DMS53 treated with DMSO at 0.1 percent for 48 hours (cell line): ENCODE measurements at regions not wholly inside any gene's neighbourhood (a gene's known extent, or its start where the extent isn't known, plus 50 kb on each side); places are given as distances from the start of the nearest gene placed in this dataset.

Source experiments
- DNase-seq: peaks from one replicate; lab custom pipeline; 2025; ENCODE audit not compliant: unreplicated experiment; lab: John Stamatoyannopoulos, UW

DNA sequence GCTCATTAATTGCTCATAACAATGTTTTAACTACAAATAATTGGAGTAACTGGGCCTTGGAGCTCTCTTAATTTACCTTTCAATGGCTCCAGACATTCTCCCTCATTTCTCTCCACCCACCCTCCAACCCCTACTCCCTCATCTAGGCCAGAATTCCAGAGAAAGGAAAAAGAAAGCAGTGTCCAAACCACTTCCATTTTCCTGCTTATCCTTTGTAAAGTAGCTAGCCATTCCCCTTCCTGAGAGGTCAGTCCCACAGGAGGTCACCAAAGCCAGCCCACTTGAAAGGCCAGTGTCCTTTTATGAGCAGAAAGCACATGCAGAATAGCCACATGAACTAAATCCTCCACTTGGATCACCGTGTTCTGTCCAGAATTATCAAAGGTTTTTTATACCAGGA is 404.8 kb upstream of the FAT3 start:
- DNase-seq = no peak

DNA sequence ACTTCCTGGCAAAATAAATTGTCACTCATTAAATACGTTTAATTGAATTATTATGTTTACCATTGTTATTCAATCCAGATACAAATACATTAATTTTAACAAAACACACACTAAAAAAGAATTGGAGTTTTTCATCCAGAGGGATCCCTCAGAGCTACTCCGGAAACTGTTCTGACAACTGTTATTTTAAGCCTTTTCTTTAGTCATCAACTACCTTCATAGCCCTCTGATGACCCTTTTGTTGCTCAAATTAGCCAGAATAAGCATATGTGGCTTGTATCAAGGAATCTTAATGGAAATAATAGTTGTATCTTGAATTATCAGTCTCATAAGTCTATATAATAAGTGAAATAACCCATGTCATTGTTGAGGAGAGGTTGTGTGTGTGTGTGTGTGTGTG is 405.4 kb upstream of the FAT3 start:
- DNase-seq = no peak

DNA sequence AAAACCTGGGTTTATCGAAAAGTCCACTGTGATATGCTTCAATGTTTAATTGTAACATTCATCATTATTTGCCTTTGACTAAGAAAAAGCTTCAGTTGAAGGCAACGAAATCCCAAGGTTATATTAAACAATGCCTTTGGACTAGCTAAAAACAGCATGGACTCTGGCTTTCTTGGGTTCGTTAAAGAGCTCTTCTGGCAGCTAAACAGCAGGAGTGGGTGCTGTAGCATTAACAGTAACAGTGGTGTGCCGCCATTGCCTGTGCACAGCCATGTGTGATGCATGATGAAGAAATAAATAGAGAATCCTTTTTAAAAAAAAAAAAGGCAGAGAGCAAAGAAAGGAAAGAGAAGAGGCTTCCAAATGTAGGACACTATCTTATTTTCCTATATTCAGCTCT is 406.6 kb upstream of the FAT3 start:
- DNase-seq = no peak

DNA sequence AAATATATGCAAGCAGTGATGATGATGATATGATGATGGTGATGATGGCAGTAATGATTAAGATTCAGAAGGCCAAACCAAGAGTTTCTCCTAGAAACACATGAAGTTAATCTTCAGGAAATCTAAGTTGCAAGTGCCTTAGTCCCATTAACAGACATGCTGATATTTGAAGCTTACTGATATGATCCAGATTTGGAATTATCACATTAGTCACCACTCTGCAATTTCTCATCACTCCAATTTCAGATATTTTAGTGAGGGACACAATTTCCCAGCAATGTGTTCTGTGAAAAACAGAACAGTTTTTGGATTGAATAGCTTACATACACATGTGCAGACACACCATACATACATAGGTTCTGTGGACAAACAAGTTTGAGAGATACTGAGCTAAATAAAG is 411.4 kb upstream of the FAT3 start:
- no peak for DNase-seq

DNA sequence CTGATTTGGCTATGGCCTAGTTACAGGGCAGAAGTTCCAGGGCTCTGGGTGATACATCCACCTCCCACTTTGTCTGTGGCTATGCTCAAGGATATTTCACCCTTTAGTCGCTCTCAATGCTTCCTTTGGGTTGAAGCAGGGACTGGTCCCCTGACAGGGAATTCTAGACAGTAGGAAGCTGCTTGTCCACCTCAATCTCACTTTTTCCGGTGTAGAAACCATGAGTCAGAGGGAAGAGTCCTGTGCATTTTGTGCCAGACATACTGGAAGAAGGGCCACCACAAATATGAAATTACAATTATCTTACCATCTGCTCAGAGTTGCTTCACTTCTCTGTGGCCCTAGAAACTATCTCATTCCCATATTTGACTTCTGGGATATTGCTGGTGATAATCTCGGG is 413.7 kb upstream of the FAT3 start:
- no peak for DNase-seq

DNA sequence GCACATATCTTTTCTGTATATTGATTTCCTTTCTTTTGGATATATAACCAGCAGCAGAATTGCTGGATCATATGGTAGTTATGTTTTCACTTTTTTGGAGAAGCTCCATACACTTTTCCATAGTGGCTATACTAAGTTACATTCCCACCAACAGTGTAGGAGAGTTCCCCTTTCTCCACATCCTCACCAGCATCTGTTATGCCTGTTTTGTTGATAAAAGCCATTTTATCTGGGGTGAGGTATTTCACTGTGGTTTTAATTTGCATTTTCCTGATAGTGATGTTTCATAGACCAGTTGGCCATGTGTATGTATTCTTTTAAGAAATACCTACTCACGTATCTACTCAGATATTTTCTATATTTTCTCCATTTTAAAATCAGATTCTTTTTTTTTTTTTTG is 419.3 kb upstream of the FAT3 start:
- no peak for DNase-seq

DNA sequence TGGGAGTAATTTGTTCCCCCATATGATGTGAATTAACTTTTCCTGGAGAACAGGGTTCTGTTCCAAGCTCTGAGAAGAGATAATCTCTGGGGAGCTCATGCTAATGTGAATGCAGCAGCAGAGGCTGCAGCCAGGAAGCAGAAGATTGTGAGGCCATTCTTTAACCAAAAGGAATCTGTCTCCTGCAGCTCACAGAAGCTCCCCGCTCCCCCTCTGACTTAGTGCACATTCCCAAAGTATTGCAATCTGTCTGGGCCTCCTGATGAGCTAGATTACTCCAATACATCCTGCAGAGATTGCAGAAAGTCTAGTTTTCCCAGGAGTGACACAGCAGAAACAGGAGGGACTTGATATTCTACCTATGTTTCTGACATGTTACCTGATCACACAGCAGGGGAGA is 420.6 kb upstream of the FAT3 start:
- DNase-seq = no peak

DNA sequence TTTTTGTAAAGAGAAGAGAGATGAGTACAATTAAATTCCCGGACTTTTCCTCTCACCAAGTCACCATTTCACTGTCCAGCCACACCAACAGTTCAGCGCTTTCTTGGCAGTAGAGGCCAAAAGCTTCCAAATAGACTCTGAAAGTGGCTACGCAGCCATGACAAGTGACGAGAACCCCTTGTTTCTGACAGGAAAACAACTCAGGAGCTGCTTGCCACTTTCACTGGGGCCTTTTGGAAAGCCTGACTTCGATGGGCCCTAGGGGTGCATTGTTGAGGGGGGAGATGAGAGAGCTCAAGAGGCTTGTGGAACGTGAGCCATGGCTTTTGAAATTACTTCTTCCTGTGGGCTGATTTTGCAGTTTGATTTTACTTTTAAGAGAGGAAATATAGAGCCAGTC is 422.1 kb upstream of the FAT3 start:
- no peak for DNase-seq

DNA sequence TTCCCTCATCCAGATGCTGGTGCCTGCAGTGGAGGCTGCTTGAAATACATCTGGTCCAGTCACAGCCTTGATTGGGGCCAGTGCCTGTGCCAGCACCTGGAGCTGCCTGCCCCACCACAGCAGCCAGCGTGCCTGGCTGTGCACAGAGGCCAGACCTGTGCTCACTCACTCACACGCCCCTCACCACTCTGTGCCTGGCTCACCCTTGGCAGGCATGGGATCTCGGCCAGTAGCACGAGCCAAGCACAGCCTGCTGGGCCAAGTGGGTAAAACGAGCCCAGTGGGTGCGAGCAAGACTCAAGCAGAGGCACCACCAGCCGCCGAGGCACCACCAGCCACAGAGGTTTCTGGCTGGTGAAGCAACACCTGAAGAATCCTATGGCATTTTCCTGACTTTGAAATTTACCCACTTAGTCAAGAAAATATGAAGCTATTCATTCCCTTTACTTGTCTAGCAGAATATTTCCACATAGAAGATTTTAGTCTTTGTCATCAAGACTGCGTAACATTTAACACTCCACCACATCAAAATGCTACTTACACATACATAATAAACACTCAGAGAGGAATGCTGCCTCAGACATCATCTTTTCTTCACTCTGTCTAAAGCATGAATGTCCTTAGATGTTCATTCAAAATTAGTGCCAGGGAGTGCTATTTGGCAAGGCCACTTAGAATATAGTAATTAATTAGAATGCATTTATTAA is 424.3 kb upstream of the FAT3 start:
- no peak for DNase-seq

DNA sequence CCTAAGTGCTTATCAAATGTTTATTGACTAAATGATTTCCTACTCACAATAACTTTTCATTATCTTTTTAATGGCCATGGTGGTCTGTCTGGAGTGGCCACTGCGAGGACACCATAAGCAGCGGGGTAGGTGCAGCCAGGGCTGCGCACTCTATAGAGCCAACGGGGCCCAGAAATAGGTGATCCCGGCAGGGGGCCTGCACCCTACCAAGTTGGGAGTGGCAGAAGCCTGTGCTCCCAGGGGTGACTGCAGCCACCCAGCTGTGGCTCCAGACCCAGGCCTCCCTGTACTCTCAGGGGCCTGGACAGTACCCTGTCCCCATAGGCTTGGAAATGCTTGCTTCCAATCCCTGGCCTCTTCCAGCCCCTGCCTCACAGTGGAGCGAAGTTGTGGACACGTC is 426.4 kb upstream of the FAT3 start:
- no peak for DNase-seq

DNA sequence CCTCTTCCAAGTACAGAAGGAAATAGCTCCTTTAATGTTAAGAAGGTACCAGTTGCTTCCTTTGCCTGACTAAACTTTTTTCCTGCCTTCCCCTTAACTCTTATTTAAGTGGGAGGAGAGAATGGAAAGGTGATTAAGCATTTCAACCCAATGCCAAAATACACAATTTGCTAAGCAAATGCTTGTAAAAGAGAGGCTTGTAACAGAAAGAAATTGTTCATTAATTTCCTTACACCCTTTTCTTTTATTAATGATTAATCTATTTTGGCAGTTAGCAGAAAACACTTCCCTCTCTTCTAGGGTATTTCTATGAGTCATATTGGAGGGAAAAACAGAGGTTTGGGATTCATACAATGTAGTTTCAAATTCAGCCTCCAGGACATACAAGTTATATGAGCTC is 427.6 kb upstream of the FAT3 start:
- peak; percentile 7 for DNase-seq

DNA sequence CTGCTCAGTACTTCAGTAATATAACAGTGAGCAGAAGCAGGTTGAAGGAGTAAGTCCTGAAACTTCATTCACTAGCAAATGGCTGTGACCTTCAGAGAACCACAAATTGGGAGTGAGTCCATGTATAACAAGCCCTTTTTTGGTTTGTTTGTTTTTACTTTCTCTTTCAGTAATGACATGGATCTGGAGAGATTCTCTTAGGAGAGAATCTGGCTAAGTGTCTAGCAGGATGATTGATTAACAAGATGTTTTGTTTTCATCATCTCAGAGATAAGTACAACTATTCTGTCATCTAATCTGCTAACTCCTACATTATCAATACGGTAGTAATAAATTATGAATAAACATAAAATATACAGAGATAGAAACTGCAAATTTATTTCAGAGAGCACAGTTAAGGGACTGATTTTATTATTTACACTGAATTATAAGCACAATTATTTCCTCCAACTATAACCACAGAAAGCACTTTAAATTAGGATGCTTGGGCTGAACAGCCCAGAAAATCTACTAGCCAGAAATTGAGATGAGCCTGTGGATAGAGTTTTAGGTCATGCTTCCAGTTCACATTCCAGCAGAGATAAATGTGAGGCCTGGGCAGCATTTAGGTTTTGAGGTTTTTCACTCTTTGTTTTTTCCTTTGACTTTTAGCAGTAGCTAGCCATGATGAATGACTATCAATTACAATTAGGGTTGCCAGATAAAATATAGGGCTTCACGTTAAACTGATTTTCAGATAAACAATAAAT is 429.3 kb upstream of the FAT3 start:
- DNase-seq = no peak

DNA sequence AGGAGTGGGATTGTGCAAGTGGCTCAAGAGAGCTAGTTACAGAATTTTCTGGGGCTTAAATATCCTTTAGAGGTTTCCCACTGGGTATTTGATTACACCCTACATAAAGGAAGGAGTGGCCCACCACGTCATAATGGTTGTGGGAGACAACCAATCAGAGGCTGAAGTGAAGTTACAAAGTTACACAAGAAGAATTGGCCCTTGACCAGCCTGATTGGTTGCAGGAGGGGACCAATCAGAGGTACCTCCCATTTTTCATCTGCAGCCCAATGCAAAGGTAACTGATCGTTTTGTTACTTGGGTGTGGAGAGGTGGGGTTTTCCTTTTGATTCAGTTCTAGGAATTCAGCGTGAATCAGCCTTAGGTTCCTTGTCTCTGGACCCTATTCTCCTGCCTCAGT is 430.5 kb upstream of the FAT3 start:
- no peak for DNase-seq

DNA sequence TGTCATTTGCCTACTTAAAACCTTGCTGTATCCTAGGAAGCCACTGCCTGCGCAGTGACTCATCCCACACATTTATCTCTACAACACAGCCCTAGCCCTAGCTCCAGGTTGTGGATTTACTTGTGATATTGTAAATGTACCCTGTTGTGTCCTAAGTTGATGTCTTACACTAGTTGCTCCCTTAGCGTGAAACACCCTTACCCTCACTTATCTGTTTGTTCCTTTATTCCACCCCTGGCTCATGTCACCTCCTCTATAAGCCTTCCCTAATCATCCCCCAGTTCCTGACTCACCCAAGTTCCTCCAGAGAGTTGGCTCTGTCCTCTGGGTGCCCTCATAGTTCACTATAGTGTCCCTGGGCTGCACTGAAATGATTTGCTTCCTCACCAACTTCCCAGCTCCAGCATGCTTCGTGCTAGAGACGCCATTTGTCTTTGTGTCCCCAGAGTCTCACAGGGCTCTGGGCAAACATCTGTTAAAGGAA is 431.8 kb upstream of the FAT3 start:
- DNase-seq = no peak

DNA sequence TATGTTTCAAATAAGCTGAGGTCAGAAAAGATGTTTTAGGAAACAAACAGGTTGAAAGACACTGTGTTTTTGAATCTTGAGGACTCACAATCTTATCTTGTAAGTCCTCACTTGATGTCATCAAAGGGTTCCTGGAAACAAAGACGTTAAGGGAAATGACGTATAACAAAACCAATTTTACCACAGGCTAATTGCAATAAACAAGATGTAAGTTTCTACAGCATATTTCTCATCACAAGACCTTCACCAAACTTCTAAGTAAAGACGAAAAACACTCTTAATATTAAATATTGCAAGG is 433.5 kb upstream of the FAT3 start:
- no peak for DNase-seq

DNA sequence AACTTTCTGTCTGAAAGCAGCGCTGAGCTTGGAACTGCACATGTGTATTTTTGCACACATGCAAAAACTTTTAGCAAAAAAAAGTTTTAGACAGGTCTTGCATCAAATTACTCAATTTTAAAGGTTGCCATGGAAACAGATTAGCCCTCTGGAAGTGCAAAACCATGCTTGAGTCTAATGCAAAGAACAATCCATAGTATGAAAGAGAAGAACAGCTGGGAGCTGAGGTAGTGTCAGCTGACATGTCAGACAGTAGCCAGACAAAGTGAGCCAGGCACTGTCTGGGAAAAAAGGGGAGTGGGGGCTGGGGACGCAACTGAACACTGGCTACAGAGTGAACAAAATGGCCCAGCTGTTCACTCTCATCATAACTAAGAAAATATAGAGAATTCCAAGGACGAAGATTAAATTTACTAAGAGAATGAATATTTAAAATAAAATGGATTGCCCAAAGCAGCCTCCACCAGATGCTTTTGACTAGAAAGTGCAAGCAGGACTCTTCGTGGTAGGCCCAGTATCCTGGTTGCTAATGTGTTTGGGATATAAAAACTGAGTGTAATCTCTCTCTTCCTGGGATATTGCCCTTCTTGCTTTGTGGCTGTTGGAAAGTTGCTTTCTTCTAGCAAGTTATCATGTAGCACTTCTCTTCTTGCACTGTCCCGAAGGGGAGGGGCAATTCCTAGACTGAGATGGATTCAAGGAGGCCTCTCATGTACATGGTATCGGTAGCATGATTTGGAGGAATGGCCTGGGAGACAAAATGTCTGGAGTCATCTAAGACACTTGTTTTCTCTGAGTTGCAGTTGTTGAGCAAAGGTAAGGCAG is 434.1 kb upstream of the FAT3 start:
- DNase-seq = no peak

DNA sequence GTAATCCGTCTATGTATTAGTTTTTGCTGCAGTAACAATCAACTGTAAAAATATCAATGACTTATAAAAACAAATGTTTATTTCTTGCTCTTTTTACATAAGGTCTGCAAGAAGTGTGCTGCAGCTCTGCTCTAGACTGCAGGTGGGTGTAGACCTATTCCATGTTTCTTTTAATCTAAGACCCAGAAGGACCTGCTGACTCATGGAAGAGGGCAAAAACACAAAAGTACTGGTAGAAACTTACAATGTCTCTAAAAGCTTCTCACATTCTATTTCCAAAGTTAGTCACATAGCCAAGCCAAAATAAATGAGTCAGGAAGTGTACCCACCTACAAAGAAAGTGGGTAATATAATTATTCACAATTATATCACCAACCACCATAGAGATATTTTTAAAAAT is 435.9 kb upstream of the FAT3 start:
- no peak for DNase-seq

DNA sequence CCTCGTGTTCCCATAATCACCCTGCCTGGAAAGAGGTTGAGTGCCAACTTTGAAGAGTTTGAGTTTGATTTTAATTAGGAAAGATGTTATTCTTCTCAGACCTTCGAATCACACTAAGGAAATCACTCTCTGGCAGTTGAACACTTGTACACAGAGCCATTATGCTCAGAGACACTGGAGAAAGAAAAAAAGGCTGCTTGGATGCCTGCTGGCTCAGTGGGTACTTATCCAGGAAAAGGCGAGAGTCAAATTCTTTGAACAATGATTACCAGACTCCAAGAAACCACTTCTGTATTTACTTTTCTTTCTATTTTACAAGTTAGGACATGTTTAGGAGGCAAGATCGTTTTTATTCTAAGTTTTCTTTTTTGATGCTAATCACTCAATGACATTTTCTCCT is 438.5 kb upstream of the FAT3 start:
- no peak for DNase-seq

DNA sequence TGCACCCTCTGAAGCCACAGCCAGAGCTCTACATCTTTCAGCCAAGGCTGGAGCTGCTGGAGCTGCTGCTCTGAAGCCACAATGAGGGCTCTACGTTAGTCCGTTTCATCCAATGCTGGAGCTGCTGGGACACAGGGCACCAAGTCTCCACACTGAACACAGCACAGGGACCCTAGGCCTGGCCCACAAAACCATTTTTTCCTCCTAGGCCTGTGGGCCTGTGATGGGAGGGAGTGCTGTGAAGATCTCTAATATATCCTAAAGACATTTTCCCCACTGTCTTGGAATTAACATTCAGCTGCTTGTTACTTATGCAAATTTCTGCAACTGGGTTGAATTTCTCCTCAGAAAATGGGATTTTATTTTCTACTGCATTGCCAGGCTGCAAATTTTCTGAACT is 441.4 kb upstream of the FAT3 start:
- DNase-seq = no peak

DNA sequence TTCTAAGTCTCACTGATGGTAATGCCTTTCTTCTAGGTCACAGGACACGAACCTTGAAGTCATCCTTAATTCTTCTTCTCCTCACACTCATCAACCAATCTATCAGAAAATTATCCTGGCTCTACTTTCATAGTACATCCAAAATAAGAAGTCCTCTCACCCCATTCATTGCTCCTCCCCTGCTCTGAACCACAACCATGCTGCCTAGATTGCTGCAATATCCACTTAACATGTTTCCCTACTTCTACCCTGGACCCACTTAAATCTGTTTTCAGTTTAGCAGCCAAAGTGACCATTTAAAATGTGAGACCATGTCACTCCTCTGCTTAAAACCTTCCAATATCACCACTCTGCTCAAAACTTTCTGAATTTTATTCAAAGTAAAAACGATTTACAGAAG is 445.9 kb upstream of the FAT3 start:
- no peak for DNase-seq

DNA sequence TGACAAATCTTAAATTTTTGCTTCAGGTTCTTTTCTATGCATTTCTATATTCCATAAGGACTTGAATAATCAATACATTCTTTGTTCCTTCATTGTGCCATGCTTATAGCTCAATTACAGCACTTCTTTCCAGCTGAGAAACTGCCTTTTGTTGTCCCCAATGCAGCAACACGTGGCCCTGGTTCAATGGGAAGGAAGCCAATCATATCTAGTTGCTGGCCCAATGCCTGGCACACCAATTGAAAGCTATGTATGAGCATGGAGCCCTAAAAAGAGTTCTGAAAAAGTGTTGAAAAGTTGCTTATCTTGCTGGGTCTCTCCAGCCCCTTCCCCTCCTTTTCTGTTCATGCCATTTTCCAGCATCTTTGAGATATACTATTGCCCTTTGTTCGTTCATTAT is 448.0 kb upstream of the FAT3 start:
- no peak for DNase-seq

DNA sequence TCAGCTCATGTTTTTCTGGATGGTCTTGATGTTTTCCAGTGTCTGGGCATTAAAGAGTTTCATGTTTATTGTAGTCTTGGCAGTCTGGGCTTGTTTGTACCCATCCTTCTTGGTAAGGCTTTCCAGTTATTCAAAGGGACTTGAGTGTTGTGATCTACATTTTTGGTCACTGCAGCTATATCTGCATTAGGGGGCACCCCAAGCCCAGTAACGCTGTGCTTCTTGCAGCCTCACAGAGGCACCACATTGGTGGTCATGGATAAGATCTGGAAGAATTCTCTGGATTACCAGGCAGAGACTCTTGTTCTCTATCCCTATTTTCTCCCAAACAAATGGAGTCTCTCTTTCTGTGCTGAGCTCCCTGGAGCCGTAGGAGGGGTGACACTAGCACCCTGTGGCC is 451.5 kb upstream of the FAT3 start:
- DNase-seq = peak; percentile 4
